Mesodermal cell (in vitro differentiated cells): ENCODE measurements at regions not wholly inside any gene's neighbourhood (a gene's known extent, or its start where the extent isn't known, plus 50 kb on each side); places are given as distances from the start of the nearest gene placed in this dataset.

Source experiments
- H3K27ac ChIP-seq: 2 replicates; pipeline ENCODE4 v1.7.0; 2013; ENCODE audit warnings: mild to moderate bottlenecking, low read depth, low read length, moderate library complexity; ENCODE audit not compliant: severe bottlenecking
- H3K36me3 ChIP-seq: 2 replicates; pipeline ENCODE4 v1.7.1; 2013; ENCODE audit warnings: mild to moderate bottlenecking, low read length, moderate library complexity; ENCODE audit not compliant: control insufficient read depth, insufficient read depth
- H3K4me1 ChIP-seq: one replicate; pipeline ENCODE4 v1.7.1; 2013; ENCODE audit warnings: mild to moderate bottlenecking, low read length; ENCODE audit not compliant: insufficient read depth, control insufficient read depth, poor library complexity, severe bottlenecking
- H3K4me3 ChIP-seq: 2 replicates; pipeline ENCODE4 v1.7.0; 2013; ENCODE audit warnings: low read length, control low read depth, mild to moderate bottlenecking; ENCODE audit not compliant: insufficient read depth, poor library complexity, severe bottlenecking; ENCODE audit errors: extremely low read depth
- H3K9me3 ChIP-seq: 2 replicates; pipeline ENCODE4 v1.7.1; 2013; ENCODE audit warnings: mild to moderate bottlenecking, low read length, moderate library complexity; ENCODE audit not compliant: control insufficient read depth
- WGBS, 2 experiments: methylation state at CpG; one replicate each; pipeline ENCODE4 v1.1.5; 2013; ENCODE audit warnings: missing lambda C conversion rate in 2 of 2; ENCODE audit not compliant: insufficient coverage in 2 of 2; 5-methylcytosine and 5-hydroxymethylcytosine counted together

- Histone ChIP-seq H3K27ac (no peak overlapping the region), H3K4me1 (no peaks in the 10 kb centered on the region), H3K36me3 (no peaks in the 10 kb centered on the region), H3K4me3 (no peak overlapping the region), H3K9me3 (no peaks in the 10 kb centered on the region)
- WGBS, 2 experiments: 90 to 94% methylated on average over 3 to 4 of the region's 4 CpGs
These were observed 448.4 kb upstream of the TLE4 start for GRCh38 chr9:79123415-79123814.

GRCh38 chr9:79127661-79128060 lies 444.1 kb upstream of the TLE4 start:
- no peak overlapping the region for H3K4me3 ChIP-seq
- no peaks in the 10 kb centered on the region for H3K9me3 ChIP-seq
- H3K4me1 ChIP-seq: no peaks in the 10 kb centered on the region
- no peaks in the 10 kb centered on the region for H3K36me3 ChIP-seq
- WGBS, 2 experiments: 17 to 100% methylated on average over 1 to 2 of the region's 4 CpGs
- no peak overlapping the region for H3K27ac ChIP-seq

DNA sequence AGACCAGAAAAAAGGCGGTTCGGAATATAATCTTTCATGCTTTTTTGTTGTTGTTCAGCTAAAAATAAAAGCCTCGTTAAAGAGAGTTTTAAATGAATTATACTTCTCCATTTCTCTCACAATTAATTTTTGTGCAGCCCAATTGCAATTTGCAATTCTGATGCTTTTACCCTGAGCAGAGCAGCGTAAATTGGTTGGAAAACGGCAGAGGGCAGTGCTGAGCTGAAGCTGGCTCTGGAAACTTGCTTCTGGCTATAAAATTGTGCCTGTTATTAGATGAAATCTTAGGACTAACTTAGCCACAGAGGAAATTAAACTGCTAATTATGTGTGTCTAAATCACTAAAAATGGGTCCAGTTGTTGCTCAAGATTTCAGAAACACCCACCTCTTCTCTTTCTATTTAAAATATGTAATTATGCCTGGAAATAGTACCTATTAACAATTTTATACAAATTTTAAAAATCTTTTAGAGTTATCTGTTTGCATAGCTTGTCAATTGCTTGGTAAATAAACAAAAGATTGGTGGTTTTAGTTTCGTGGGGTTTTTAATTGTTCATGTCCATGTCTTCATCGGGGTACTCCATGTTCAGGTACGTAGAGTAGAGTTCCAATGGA lies 441.8 kb upstream of the TLE4 start:
- no peaks in the 10 kb centered on the region for H3K4me1 ChIP-seq
- no peak overlapping the region for H3K27ac ChIP-seq
- no peaks in the 10 kb centered on the region for H3K9me3 ChIP-seq
- 76 to 90% methylated on average over 2 to 3 of the region's 8 CpGs for WGBS, 2 experiments
- H3K36me3 ChIP-seq: no peaks in the 10 kb centered on the region
- no peak overlapping the region for H3K4me3 ChIP-seq

DNA sequence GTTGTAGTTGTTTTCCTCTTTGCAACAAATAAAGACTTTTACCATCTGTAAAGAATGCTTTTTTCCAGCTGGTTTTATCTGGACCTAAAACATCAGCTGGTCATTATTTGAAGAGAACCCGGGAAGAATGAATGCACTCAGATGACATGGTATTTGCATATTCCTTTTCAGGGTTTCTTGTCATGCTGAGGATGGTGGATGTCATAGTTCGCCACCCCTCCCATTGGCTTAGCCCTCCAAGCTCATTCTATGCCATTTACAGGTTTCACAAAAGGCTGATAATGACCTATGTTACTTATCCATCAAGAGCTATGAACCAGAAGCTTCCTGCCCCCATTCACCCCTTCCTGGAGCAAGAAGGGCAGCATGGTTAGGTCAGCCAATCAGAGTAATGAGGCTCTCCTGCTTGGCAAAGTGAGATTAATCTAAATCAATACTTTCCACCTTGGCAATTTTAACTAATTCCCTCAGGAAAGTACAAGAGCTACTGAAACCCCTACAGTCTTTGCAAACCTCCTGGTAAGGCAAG lies 440.5 kb upstream of the TLE4 start:
- no peaks in the 10 kb centered on the region for H3K4me1 ChIP-seq
- no peak overlapping the region for H3K27ac ChIP-seq
- no peaks in the 10 kb centered on the region for H3K36me3 ChIP-seq
- no peaks in the 10 kb centered on the region for H3K9me3 ChIP-seq
- no peak overlapping the region for H3K4me3 ChIP-seq
- WGBS, 2 experiments: 50 to 80% methylated on average over 1 of the region's 2 CpGs

DNA sequence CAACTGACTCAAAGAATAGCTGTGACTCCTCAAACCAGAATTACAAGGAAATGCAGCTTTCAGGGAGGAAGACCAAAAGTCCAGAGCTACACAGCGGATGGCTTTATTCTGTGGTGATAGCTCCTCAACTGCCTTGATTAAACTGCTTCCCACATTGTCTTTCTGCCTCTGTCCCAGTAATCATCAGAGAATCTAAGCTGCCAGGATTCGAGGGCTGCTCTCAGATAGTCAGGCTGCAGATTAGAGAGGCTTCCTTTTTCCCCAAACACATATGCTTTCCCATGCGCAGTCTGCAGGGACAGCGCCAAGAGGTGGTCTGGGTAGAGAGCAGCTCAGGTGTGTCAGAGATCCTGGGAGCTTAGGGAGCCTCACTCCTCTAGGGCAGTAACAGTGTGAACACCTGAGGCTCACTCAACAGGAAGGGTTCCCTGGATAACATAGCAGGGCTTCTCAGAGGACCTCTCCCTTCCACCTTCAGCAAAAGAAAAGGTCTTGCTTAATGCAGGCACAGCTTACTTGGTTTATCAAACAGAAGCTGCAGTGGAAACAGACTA lies 439.9 kb upstream of the TLE4 start:
- WGBS, 2 experiments: 92 to 93% methylated on average over 2 to 3 of the region's 4 CpGs
- no peaks in the 10 kb centered on the region for H3K36me3 ChIP-seq
- no peak overlapping the region for H3K27ac ChIP-seq
- H3K4me1 ChIP-seq: no peaks in the 10 kb centered on the region
- H3K4me3 ChIP-seq: no peak overlapping the region
- H3K9me3 ChIP-seq: no peaks in the 10 kb centered on the region

DNA sequence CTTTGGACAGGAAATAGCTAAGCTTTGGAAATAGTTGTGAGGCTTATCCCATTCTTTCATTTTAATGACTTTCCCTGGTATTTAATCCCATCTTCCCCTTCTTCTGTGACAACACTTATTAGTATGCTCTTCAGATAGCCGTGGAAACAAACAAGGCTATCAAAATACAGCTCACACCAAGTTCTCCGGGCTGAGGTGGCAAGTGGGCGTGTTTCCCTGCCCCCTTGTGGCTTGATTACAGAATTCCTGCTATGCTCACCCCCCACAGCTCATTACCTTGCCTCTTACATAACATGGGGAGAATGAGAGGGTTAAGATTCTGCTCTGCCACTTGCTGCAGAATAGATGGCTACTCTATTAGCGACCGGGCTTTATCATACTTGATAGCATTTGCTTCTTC lies 437.1 kb upstream of the TLE4 start:
- no peaks in the 10 kb centered on the region for H3K36me3 ChIP-seq
- 58 to 94% methylated on average over 2 to 4 of the region's 5 CpGs for WGBS, 2 experiments
- no peaks in the 10 kb centered on the region for H3K9me3 ChIP-seq
- no peak overlapping the region for H3K27ac ChIP-seq
- no peak overlapping the region for H3K4me3 ChIP-seq
- H3K4me1 ChIP-seq: no peaks in the 10 kb centered on the region

GRCh38 chr9:79135681-79136415 lies 435.9 kb upstream of the TLE4 start:
- H3K36me3 ChIP-seq: no peaks in the 10 kb centered on the region
- no peaks in the 10 kb centered on the region for H3K4me1 ChIP-seq
- no peaks in the 10 kb centered on the region for H3K9me3 ChIP-seq
- H3K27ac ChIP-seq: no peak overlapping the region
- WGBS, 2 experiments: 100% methylated on average over 2 of the region's 5 CpGs
- H3K4me3 ChIP-seq: no peak overlapping the region

DNA sequence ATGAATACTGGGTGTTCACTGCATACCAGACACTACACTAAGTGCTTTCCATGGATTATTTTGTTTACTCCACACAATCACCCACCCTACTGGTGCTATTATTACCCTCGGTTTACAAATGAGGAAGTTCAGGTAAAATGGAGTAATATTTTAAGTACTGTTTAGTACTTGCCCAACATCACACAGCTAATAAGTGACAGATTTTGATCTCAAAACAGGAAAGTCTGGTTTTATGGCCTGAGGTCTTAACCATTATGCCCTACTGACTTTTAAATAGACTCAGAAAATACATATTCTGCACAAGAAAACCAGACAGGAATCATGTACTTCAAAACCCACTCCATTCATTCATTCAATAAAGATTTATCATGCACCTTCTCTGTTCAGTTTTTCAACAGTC lies 431.0 kb upstream of the TLE4 start:
- Histone ChIP-seq H3K36me3 (no peaks in the 10 kb centered on the region), H3K27ac (no peak overlapping the region), H3K4me3 (no peak overlapping the region), H3K9me3 (no peaks in the 10 kb centered on the region), H3K4me1 (no peaks in the 10 kb centered on the region)
- no CpG with 5 or more reads among the region's 1 CpG for WGBS, 2 experiments

- no peaks in the 10 kb centered on the region for H3K4me1 ChIP-seq
- H3K9me3 ChIP-seq: no peaks in the 10 kb centered on the region
- no peak overlapping the region for H3K27ac ChIP-seq
- H3K4me3 ChIP-seq: no peak overlapping the region
- no peaks in the 10 kb centered on the region for H3K36me3 ChIP-seq
These were observed 428.6 kb upstream of the TLE4 start for GRCh38 chr9:79143211-79143610.

GRCh38 chr9:79145442-79145841 lies 426.3 kb upstream of the TLE4 start:
- Histone ChIP-seq H3K4me1 (no peaks in the 10 kb centered on the region), H3K4me3 (no peak overlapping the region), H3K36me3 (no peaks in the 10 kb centered on the region), H3K27ac (no peak overlapping the region), H3K9me3 (no peaks in the 10 kb centered on the region)
- 95 to 96% methylated on average over 3 to 4 of the region's 6 CpGs for WGBS, 2 experiments

GRCh38 chr9:79149585-79149984 lies 422.2 kb upstream of the TLE4 start:
- no peaks in the 10 kb centered on the region for H3K36me3 ChIP-seq
- H3K4me3 ChIP-seq: no peak overlapping the region
- H3K9me3 ChIP-seq: no peaks in the 10 kb centered on the region
- H3K4me1 ChIP-seq: no peaks in the 10 kb centered on the region
- no peak overlapping the region for H3K27ac ChIP-seq
- WGBS, 2 experiments: 79 to 94% methylated on average over 2 of the region's 2 CpGs
